Activated CD8-positive, alpha-beta memory T cell treated with anti-CD3 and anti-CD28 coated beads, Interleukin-2, amount 10 ng/mL, durations not matched to agents 7 days and 5 days (primary cell): ENCODE measurements at regions not wholly inside any gene's neighbourhood (a gene's known extent, or its start where the extent isn't known, plus 50 kb on each side); places are given as distances from the start of the nearest gene placed in this dataset.

Source experiments
- ATAC-seq: fragments of 150-1000 bp; cut with Tn5 transposase; one replicate; pipeline ENCODE4 v1.10.0; 2021; ENCODE audit warnings: moderate library complexity
- CTCF ChIA-PET: fragments of 350-600 bp; sonication (Branson Sonifier 250); formaldehyde crosslinking; loops from one replicate; lab custom pipeline; 2021; ENCODE audit warnings: antibody characterized with exemption; lab: Charles Lee
- DNase-seq: peaks from one replicate; pipeline ENCODE4 v3.0.0-alpha.2; 2020
- H3K27ac Mint-ChIP-seq: one replicate; pipeline ENCODE4 v1.8.0; 2021; ENCODE audit warnings: mild to moderate bottlenecking, mixed read lengths
- H3K27me3 Mint-ChIP-seq: one replicate; pipeline ENCODE4 v1.8.0; 2021; ENCODE audit warnings: mixed read lengths
- H3K36me3 Mint-ChIP-seq: one replicate; pipeline ENCODE4 v1.8.0; 2021; ENCODE audit warnings: mild to moderate bottlenecking, mixed read lengths
- H3K4me1 Mint-ChIP-seq: one replicate; pipeline ENCODE4 v1.8.0; 2021; ENCODE audit warnings: mixed read lengths
- H3K4me3 Mint-ChIP-seq: one replicate; pipeline ENCODE4 v1.8.0; 2021; ENCODE audit warnings: mild to moderate bottlenecking, moderate library complexity, mixed read lengths
- H3K9me3 Mint-ChIP-seq: one replicate; pipeline ENCODE4 v1.8.0; 2022; ENCODE audit warnings: low read depth, mixed read lengths

DNA sequence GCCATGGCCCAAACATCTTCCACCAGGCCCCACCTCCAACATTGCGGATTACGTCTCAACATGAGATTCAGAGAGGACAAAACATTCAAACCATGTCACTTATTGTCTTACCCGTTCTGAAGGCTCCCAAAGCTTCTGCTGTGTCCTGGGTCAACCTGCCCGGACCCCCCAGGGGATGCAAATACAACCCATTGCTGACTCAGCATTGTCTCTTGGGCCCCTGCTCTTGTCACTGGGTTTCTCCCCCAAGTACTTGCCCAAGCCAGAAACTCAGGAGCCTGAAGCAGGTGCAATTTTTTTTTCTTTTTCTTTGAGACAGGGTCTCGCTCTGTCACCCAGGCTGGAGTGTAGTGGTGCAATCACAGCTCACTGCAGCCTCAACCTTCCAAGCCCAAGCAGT lies 144.5 kb downstream of the KCTD15 start:
- Mint-ChIP-seq H3K4me3 (no peak overlapping the region), H3K36me3 (no peaks in the 10 kb centered on the region), H3K4me1 (no peaks in the 10 kb centered on the region), H3K27me3 (no peaks in the 10 kb centered on the region), H3K27ac (no peak overlapping the region), H3K9me3 (peaks cover 2% of the 10 kb centered on the region)
- CTCF ChIA-PET, result no interaction called here
- ATAC-seq, result no peak
- DNase-seq, result no peak

DNA sequence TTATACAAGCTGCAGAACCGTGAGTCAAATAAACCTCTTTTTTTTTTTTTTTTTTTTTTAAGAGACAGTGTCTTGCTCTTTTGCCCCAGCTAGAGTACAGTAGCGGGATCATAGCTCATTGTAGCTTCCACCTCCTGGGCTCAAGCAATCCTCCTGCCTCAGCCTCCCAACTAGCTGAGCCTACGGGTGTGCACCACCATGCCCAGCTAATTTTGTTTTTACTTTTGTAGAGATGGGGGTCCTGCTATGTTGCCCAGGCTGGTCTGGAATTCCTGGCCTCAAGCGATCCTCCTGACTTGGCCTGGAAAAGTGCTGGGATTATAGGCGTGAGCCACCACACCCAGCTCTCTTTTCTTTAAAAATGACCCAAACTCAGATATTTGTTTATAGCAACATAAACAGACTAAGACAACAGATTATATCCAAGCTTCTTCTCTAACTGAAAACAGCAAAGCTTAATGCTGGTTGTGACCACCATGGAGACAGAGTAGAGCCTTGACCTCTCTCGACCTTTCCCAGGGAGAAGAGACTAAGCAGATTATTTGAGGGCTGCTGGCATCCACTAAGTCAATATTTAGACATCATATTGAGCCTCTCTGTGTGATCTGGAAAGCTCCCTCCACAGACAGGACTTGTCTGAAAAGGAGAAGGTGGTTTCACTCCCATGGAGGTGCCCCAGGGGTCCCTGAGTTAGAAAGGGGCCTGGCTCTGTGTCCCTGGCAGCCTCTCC lies 150.0 kb downstream of the KCTD15 start:
- H3K27ac Mint-ChIP-seq, result no peak overlapping the region

DNA sequence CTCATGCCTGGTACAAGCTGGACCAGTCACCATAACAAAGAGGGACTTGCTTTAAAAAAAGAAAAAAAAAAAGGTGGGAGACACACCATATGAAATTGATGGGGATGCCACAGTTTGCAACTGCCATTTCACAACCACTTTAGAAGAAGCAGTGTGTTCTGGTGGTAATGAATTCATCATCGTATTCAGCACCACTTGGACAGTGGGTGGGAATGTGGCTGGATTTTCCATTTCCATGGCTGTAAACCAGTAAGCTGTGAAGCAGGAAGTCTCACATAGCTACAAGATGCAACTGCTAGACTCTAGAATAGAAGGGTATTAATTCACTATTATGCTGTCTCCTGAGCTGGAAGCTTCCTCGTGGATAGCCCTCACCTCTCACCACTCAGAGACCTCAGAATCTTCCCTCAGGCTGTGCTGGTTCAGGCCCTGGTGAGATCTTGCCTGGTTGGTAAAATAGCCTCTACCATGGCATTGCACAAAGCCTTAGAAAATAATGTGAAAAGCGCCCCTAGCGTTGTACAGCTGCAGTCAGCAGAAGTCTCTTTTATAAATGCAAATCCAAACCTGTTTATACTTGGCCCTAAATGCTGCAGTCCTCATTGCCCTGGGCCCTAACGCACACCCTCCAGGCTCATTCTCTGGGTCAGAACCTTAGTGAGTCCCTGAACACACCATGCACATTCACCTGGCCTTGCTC lies 150.7 kb downstream of the KCTD15 start:
- Mint-ChIP-seq H3K27ac (no peak overlapping the region), H3K4me1 (no peaks in the 10 kb centered on the region), H3K36me3 (no peaks in the 10 kb centered on the region), H3K9me3 (no peaks in the 10 kb centered on the region), H3K4me3 (no peak overlapping the region), H3K27me3 (no peaks in the 10 kb centered on the region)
- CTCF ChIA-PET, result interaction anchor here (1.4 kb wide), 1 partner anchor 169 kb away, joined by 5 read pairs; no protein-coding TSS in a partner anchor
- DNase-seq, result no peak
- ATAC-seq, result no peak

More for the DNA sequence above, 150.0 kb downstream of the KCTD15 start:
- CTCF ChIA-PET, result interaction anchor here (1.4 kb wide), 1 partner anchor 169 kb away, joined by 5 read pairs; no protein-coding TSS in a partner anchor
- ATAC-seq, result no peak
- peaks cover 2% of the 10 kb centered on the region for H3K9me3 Mint-ChIP-seq
- DNase-seq, result no peak
- no peaks in the 10 kb centered on the region for H3K27me3 Mint-ChIP-seq
- no peak overlapping the region for H3K4me3 Mint-ChIP-seq
- no peaks in the 10 kb centered on the region for H3K36me3 Mint-ChIP-seq
- H3K4me1 Mint-ChIP-seq, result no peaks in the 10 kb centered on the region

DNA sequence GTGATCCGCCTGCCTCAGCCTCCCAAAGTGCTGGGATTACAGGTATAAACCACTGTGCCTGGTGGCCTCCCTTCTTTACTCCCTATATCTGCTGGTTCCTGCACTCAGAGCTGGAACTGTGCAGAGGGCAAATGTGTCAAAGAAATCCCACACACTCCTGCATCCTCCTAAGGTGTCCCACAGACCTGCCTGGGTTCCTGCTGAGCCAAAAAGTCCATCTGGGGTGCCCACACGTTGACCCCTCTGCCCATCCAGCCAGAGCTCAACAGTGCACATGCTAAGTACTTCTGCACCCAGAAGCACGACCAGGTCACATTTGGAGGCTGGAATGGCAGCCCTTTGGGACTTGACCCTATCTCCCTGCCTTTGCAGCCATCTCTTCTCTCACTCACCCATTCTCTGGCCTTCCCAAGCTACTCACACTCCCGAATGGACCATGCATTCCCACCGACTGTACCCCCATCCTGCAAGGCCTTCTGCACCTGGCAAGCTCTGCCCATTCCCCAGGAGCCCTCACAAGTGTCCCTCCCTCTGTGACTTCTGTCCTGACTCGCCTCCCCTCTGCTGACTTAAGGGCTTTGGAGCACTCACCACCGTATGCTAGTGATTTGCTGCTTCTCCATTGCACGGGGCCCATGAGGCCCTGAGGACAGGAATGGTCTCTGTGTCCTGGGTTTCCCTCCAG lies 152.1 kb downstream of the KCTD15 start:
- DNase-seq (no peak), ATAC-seq (no peak)
- CTCF ChIA-PET, result interaction anchor here (0.6 kb wide), 1 partner anchor 171 kb away, joined by 3 read pairs; no protein-coding TSS in a partner anchor
- Mint-ChIP-seq H3K9me3 (no peaks in the 10 kb centered on the region), H3K36me3 (no peaks in the 10 kb centered on the region), H3K27ac (no peak overlapping the region), H3K4me1 (no peaks in the 10 kb centered on the region), H3K4me3 (no peak overlapping the region), H3K27me3 (no peaks in the 10 kb centered on the region)

DNA sequence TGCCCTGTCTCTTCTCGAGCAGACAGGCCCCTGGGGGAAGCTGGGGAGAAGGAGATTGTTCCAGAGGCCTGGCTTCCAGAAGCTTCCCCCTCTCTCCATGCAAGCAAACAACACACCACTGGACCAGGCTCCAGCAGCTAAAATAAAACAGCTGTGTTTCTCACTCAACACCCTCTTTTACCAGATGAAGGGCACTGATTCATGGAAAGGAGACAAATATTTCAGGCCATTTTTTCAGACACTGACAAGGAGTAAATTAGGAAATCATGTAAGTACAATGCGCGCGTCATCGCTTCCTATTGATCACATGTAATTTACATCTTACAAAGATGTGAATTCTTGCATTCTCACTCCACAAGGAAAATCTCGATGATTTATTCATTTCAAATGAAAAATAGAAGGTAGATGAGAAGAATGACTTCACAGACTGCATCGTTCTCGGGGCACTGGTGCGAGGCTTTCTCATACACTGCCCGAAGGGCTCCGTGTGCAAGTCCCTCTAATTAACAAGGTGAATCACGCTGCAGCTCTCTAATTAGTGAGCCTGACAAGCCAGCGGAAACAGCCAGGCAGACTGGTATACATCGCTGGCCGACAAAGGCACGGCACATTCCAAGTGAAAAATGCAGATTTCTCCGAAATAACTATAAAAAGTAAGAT lies 153.6 kb downstream of the KCTD15 start:
- ATAC-seq (no peak), DNase-seq (no peak)
- H3K4me1 Mint-ChIP-seq, result no peaks in the 10 kb centered on the region
- no peak overlapping the region for H3K27ac Mint-ChIP-seq
- no peaks in the 10 kb centered on the region for H3K36me3 Mint-ChIP-seq
- no peaks in the 10 kb centered on the region for H3K27me3 Mint-ChIP-seq
- no peak overlapping the region for H3K4me3 Mint-ChIP-seq
- H3K9me3 Mint-ChIP-seq, result no peaks in the 10 kb centered on the region
- CTCF ChIA-PET, result no interaction called here

DNA sequence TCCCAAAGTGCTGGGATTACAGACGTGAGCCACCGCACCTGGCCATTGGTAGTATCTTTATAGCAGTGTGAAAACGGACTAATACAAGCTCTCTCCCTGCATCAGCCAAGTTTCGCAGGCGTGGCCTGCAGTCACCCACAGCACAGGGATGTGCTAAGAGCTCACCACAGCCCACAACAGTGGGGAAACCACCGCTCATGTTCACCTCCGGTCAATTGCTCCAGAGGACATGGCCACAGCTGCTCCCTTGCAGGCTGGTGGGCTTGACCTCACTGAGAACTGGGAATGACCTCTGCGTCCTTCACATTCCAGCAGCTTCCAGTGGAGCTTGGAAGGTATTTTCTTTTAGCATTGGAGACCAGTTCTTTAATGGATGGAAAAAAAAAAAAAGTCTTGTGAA lies 156.4 kb downstream of the KCTD15 start:
- no peak for ATAC-seq
- no peaks in the 10 kb centered on the region for H3K27me3 Mint-ChIP-seq
- CTCF ChIA-PET, result no interaction called here
- DNase-seq, result no peak
- no peaks in the 10 kb centered on the region for H3K9me3 Mint-ChIP-seq
- H3K27ac Mint-ChIP-seq, result no peak overlapping the region
- H3K36me3 Mint-ChIP-seq, result no peaks in the 10 kb centered on the region
- H3K4me3 Mint-ChIP-seq, result no peak overlapping the region
- no peaks in the 10 kb centered on the region for H3K4me1 Mint-ChIP-seq

DNA sequence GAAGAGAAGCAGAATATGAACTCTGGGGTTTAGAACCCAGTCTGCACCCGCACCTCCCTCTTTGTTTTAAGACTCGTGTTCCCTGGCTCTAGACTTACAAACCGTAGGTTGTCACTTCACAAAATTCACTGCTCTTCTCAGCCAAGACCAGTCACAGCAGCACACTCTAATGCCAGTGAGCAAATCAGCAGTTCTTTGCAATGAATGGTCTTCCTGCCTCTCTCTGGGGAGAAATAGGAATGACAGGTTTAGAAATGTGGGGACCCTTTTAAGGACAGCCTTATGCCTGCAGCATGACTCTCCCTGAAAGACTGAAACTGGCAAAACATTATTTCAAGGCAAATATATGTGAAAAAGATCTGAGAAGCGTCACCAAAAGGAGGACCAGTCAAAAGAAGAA lies 156.9 kb downstream of the KCTD15 start:
- CTCF ChIA-PET, result no interaction called here
- DNase-seq (no peak), ATAC-seq (no peak)
- Mint-ChIP-seq H3K4me3 (no peak overlapping the region), H3K4me1 (no peaks in the 10 kb centered on the region), H3K27ac (no peak overlapping the region), H3K36me3 (no peaks in the 10 kb centered on the region), H3K27me3 (no peaks in the 10 kb centered on the region), H3K9me3 (no peaks in the 10 kb centered on the region)

DNA sequence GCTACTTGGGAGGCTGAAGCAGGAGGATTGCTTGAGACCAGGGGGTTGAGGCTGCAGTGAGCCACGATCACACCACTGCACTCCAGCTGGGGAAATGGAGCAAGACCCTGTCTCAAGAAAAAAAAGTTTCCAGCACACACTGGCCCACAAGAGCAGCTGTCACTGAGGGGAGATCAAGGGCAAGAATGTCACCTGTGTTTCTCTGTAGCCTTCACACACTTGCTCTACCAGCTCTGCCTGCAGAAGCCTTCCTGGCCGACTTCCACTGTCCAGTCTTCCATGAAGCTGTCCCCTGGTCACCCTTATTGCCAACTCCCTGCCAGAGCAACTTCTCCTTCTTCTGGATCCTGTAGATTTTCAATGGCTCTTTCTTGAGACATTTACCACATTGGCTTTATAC lies 158.0 kb downstream of the KCTD15 start:
- Mint-ChIP-seq H3K9me3 (no peaks in the 10 kb centered on the region), H3K27ac (no peak overlapping the region), H3K4me1 (no peaks in the 10 kb centered on the region), H3K27me3 (no peaks in the 10 kb centered on the region), H3K4me3 (no peak overlapping the region), H3K36me3 (no peaks in the 10 kb centered on the region)
- DNase-seq (no peak), ATAC-seq (no peak)
- CTCF ChIA-PET, result no interaction called here

DNA sequence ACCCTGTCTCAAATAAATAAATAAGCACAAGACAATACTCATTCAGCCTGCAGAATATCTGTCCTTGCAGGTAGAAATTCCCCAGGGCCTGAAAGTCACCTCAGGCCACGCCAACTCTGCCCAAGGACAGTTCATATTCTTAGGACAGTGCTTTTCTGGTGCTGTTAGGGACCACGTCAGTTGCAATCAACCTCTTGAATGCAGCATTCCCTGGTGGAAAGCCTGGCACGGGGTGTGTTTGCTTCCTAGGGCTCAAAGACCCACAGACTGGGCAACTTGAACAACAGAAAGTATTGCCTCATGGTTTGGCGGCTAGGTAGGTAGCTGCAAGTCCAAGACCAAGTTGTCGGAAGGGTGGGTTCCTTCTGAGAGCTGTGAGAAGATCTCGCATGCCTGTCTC lies 160.3 kb downstream of the KCTD15 start:
- CTCF ChIA-PET, result no interaction called here
- Mint-ChIP-seq H3K9me3 (no peaks in the 10 kb centered on the region), H3K4me1 (no peaks in the 10 kb centered on the region)

DNA sequence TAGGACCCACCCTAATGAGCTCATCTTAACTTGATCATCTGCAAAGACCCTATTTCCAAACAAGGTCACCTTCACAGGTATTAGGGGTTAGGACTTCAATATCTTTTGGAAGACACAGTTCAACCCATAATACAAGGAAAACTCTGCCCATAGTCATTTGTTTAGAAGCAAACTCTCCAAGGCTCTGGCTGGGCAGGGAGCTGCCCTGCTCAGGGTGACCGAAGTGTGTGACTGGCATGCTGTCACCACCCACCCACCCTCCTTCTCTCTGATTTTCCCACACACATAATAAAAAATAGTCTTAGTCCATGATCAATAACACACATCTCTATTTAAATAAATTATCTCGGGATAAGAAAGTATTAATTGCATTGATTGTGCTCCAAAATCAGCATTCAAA lies 161.1 kb downstream of the KCTD15 start:
- ATAC-seq (no peak), DNase-seq (no peak)
- Mint-ChIP-seq H3K36me3 (no peaks in the 10 kb centered on the region), H3K9me3 (no peaks in the 10 kb centered on the region), H3K4me1 (no peaks in the 10 kb centered on the region), H3K27me3 (no peaks in the 10 kb centered on the region), H3K27ac (no peak overlapping the region), H3K4me3 (no peak overlapping the region)
- CTCF ChIA-PET, result no interaction called here

More for the DNA sequence above, 160.3 kb downstream of the KCTD15 start:
- DNase-seq, result no peak
- Mint-ChIP-seq H3K4me3 (no peak overlapping the region), H3K27me3 (no peaks in the 10 kb centered on the region), H3K27ac (no peak overlapping the region), H3K36me3 (no peaks in the 10 kb centered on the region)
- no peak for ATAC-seq

DNA sequence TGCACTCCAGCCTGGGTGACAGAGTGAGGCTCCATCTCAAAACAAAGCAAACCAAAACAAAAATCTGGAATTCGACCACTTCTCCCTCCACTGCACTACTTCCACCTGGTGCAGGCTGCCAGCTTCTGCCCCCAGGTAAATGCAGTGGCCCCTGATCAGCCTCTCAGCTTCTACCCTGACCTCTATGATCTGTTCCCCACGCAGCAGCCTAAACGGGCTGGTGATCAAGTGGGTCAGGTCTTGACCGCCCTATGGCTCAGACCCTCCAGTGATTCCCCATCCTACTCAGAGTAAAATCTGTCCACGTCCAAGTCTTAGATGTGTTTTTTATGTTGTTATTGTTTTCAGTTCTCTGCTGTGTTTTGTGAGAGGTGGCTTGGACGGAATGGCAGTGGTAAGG lies 163.9 kb downstream of the KCTD15 start:
- no peaks in the 10 kb centered on the region for H3K9me3 Mint-ChIP-seq
- CTCF ChIA-PET, result no interaction called here

DNA sequence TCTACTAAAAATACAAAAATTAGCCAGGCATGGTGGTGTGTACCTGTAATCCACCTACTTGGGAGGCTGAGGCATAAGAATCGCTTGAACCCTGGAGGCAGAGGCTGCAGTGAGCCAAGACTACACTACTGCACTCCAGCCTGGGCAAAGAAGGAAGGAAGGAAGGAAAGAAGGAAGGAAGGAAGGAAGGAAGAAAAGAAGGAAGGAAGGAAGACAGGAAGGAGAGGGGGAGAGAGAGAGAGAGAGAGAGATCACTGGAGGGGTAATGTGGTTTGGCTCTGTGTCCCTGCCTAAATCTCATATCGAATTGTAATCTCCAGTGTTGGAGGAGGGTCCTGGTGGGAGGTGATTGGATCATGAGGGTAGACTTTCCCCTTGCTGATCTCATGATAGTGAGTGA lies 165.5 kb downstream of the KCTD15 start:
- Mint-ChIP-seq H3K27ac (no peak overlapping the region), H3K4me3 (no peak overlapping the region), H3K36me3 (no peaks in the 10 kb centered on the region), H3K27me3 (no peaks in the 10 kb centered on the region), H3K9me3 (peaks cover 2% of the 10 kb centered on the region), H3K4me1 (no peaks in the 10 kb centered on the region)
- ATAC-seq (no peak), DNase-seq (no peak)
- CTCF ChIA-PET, result no interaction called here

More for the DNA sequence above, 163.9 kb downstream of the KCTD15 start:
- Mint-ChIP-seq H3K4me1 (no peaks in the 10 kb centered on the region), H3K27ac (no peak overlapping the region), H3K27me3 (no peaks in the 10 kb centered on the region), H3K36me3 (no peaks in the 10 kb centered on the region), H3K4me3 (no peak overlapping the region)
- DNase-seq (no peak), ATAC-seq (no peak)

DNA sequence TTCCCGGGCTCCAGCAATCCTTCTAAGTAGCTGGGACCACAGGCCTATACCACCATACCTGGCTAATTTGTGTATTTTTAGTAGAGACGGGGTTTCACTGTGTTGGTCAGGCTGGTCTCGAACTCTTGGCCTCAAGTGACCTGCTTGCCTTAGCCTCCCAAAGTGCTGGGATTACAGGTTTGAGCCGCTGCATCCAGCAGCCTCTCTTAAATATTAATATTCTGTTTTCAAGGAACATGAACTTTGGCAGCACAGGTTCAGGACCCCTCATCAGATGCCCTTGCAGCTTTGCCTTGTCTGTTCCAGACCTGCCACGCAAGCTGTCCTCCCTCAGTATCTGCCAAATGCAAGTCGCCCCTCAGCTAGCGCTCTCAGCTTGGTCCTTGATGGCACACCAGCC lies 166.8 kb downstream of the KCTD15 start:
- peaks cover 2% of the 10 kb centered on the region for H3K9me3 Mint-ChIP-seq
- no peaks in the 10 kb centered on the region for H3K4me1 Mint-ChIP-seq
- no peaks in the 10 kb centered on the region for H3K27me3 Mint-ChIP-seq
- no peaks in the 10 kb centered on the region for H3K36me3 Mint-ChIP-seq
- CTCF ChIA-PET, result no interaction called here
- H3K4me3 Mint-ChIP-seq, result no peak overlapping the region
- ATAC-seq, result no peak
- DNase-seq, result no peak
- H3K27ac Mint-ChIP-seq, result no peak overlapping the region
